Globus pallidus (tissue), 1 donor: ENCODE measurements at regions not wholly inside any gene's neighbourhood (a gene's known extent, or its start where the extent isn't known, plus 50 kb on each side); places are given as distances from the start of the nearest gene placed in this dataset.

Experiments used
- DNase-seq: peaks from one replicate; pipeline ENCODE4 v3.0.0-alpha.2; 2015; ENCODE audit warnings: low spot score

- no peak for DNase-seq
These were observed 95.2 kb downstream of the ENGASE start for GRCh38 chr17:79169861-79170260.

DNA sequence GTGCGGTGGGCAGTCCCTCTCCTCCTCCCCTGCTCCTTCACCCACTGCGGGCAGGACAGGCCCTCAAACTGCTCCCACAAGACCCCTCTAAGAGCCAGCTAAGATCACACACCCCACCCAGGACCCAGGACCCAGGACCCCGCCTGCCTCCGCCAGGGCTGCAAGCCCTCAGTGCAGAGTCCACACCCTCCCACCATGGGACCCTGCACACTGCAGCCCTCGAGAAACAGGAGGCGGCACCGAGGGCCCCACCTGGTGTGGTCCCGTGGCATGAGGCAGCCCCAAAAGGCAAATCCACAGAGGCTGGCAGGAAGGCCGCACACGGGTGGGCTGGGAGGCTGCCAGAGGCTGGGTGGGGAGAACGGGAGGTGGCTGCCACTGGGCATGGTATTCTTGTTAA lies 94.7 kb downstream of the ENGASE start:
- no peak for DNase-seq

GRCh38 chr17:79168486-79169055 lies 93.9 kb downstream of the ENGASE start:
- no peak for DNase-seq

GRCh38 chr17:79167486-79167885 lies 92.9 kb downstream of the ENGASE start:
- DNase-seq: no peak

DNA sequence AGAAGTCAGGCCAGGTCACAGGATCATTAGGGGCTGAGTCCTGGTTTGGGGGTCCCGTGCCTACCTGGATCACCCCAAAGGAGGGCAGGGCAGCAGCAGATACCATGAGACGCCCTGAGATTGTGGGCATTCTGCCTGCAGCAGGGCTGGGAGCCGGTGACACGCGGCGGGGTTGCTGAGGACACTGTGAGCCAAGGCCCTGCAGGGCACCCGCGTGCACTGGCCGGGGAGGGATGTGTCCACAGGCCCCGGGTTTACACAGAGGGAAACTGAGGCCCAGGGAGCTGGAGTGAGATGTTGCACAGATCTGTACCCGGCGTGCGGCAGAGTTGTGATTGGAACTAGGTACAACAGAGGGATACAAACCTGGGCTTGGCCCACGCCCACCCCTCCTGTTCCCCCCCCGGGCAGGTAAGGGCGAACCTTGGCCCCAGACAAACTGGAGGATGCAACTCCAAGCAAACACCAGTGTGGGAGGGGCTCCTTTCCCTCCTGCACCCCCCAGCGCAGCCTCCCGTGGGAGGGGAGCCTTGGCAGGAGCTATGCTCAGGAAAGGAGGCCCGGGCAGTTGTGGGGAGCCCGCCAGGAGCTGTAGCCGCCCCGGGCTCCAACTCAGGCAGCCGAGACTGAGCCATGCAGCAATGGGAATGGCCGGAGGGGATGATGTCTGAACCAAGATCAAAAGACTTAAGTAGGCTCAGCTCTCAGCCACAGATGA lies 91.3 kb downstream of the ENGASE start:
- no peak for DNase-seq

GRCh38 chr17:79164913-79165695 lies 90.5 kb downstream of the ENGASE start:
- no peak for DNase-seq

DNA sequence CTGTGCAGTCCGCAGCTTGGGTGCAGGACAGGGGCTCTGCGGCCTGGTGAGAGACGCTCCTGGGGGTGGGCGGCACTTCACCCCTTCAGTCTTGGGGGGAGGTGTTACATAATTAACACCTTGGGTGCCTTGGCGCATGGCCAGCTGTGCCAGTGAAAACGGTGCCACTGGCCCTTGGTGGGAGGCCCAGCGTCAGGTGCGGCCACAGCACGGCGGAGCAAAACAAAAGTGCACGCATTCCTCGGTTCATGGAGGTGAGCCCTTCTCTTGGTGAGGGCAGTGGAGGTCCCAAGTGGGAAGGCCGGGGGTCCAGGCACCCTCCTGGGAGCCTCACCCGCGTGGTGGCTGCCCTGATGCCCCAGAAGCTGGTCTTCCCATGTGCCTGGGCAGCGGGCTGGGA lies 89.8 kb downstream of the ENGASE start:
- DNase-seq: no peak

GRCh38 chr17:79163071-79163470 lies 88.4 kb downstream of the ENGASE start:
- DNase-seq: no peak

DNA sequence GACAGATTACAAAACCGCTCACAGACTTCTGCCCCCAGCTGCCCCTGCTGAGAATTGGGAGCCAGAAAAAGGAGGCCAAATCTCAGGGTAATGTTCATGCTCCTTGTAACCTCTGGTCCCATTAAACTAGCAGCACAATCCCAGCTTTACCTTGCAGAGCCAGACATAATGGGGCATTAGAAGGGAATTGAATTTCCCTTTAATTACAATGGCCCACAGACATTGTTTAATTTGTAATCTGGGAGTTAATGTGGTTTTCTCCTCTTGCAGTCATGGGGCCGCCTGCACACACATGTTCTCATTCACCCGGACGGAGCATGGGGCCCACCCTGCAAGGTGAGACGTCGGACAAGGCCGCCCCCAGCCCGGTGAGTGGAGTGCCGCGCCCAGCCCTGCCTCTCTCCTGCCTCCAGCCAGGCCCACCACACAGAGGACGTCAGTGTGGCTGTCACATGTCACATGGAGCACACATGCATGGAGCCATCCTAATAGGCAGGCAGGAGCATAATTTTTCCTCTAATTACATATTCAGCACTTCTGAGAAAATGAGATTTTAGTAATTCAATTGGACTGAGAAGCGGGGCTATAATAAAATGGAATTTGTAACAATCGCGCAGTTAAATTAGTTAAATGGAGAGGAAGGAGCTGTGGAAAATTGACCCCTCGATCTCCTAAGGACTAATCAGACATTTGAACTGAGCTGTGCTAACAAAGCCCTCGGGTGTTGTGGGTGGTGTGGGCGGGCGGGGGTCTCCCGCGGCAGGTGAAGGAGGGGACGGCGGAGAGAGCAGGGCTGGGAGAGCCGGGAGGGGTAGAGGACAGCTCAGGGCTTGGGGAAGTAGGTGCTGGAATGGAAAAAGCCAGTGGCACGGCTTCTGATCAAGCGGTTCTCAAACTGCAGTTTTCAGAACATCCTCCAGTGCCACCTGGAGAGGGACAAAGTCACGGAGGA lies 87.7 kb downstream of the ENGASE start:
- DNase-seq: no peak

GRCh38 chr17:79160980-79161636 lies 86.5 kb downstream of the ENGASE start:
- no peak for DNase-seq

- DNase-seq: no peak
These were observed 85.3 kb downstream of the ENGASE start for GRCh38 chr17:79159926-79160325.

DNA sequence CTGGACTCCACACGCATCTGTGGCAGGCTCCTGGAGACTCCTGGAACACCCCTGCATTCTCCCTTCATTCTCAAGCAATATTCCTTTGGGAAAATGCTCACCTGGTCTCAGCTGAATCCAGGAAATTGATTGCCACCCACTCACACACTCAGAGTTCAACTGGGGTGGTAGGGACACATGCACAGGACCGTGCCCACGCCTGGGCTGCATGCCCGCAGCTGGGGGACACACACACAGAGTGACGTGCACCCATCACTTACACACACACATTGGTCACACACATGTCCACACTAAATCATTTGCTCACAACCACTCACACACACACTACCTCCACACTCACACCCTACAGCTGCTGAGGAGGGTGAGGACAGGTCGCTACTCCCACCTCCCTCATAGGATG lies 84.8 kb downstream of the ENGASE start:
- DNase-seq: no peak

GRCh38 chr17:79156463-79157095 lies 82.0 kb downstream of the ENGASE start:
- DNase-seq: no peak

- DNase-seq: no peak
These were observed 81.1 kb downstream of the ENGASE start for GRCh38 chr17:79155701-79156100.

GRCh38 chr17:79154951-79155585 lies 80.4 kb downstream of the ENGASE start:
- peak; percentile 8 for DNase-seq

- DNase-seq: no peak
These were observed 79.8 kb downstream of the ENGASE start for GRCh38 chr17:79154446-79154845.

DNA sequence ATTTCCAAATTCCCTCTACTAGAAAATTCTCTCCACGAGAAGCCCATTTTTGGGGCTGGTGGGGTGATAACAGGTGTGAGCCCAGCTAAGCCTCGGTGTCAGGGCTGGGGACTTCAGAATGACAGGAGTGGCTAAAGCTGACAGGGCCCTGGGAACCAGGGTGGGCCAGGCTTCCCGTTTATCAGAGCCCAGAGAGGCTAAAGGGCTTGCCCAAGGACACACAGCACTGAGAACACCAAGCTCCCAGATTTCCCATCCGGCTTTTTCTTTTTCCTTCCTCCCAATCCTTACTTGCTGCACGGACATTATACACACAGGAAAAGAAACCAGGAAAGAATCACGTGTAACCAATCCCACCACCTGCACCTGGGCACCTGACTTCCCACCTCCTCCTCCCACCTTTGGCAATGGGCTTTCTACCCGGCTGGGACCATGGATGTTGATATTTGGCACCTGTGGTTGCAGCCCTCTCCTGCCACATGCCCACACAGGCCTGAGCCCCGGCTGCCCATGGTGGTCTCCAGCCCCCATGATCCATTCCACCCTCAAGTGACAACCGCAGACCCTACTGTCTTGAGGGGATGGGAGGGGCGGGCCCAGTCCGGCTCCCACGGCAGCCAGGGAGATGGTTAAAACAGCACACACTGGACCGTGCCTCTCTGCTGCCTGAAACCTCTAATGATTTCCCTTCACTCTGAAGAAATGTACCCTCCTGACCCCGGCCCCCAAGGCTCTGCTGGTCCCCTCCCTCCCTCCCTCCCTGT lies 78.9 kb downstream of the ENGASE start:
- no peak for DNase-seq

- no peak for DNase-seq
These were observed 78.0 kb downstream of the ENGASE start for GRCh38 chr17:79152636-79153035.

DNA sequence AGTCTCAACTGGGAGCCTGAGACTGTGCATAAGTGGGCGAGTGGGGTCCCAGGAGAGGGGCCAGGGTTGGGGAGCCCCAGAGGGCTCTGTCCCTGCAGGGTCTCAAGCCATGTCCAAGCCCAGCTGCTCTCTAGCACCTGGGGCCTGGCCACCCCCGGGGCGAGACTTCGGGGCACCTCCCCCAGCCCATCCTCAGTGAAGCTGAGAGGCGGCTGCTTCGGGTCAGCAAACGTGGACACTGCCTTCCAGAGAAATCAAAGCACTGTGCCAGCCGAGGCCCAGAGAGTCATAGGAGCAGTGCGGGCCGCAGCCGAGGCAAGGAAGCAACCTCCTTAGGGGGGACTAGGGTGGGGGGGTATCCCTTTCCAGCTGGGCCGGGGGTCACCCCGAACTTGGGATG lies 77.5 kb downstream of the ENGASE start:
- no peak for DNase-seq

- DNase-seq: no peak
These were observed 76.2 kb downstream of the ENGASE start for GRCh38 chr17:79150799-79151198.
